ENCODE measurements at regions not wholly inside any gene's neighbourhood (a gene's known extent, or its start where the extent isn't known, plus 50 kb on each side); places are given as distances from the start of the nearest gene placed in this dataset.

GRCh38 chr16:65547772-65548446, 426.0 kb upstream of the CDH11 start:
- TF ChIP-seq CTCF (IDR thresholded peaks at IDR 0.05) = no peak
- no peak for TF ChIP-seq POLR2AphosphoS5 (IDR thresholded peaks at IDR 0.05)
- no peak for TF ChIP-seq EP300 (IDR thresholded peaks at IDR 0.05)
- no peak for TF ChIP-seq POLR2A (IDR thresholded peaks at IDR 0.05; ENCODE audit: low read depth)
- no peak overlapping the region for H3K4me3 ChIP-seq
- H3K27me3 ChIP-seq = no peaks in the 10 kb centered on the region
- peaks cover 0 to 3% (median 0%) of the 10 kb centered on the region in 4 donors for H3K4me1 ChIP-seq
- intact Hi-C loops (cut with DNase I) = no loop called here
- DNase-seq (ENCODE audit: extremely low spot score) = no peak
- WGBS = 68% methylated on average over 7 of the region's 7 CpGs
- H3K9me3 ChIP-seq = peaks cover 0 to 10% (median 5%) of the 10 kb centered on the region in 4 donors
- no peaks in the 10 kb centered on the region for H3K36me3 ChIP-seq
- H3K27ac ChIP-seq (replicated peaks in 1 of 4) = no peak overlapping the region

GRCh38 chr16:65546353-65546791, 424.5 kb upstream of the CDH11 start:
- intact Hi-C loops (cut with DNase I) = no loop called here
- Histone ChIP-seq H3K36me3 (no peaks in the 10 kb centered on the region), H3K4me1 (peaks cover 0 to 3% (median 0%) of the 10 kb centered on the region in 4 donors), H3K9me3 (peaks cover 0 to 10% (median 5%) of the 10 kb centered on the region in 4 donors), H3K27me3 (no peaks in the 10 kb centered on the region), H3K4me3 (no peak overlapping the region), H3K27ac (replicated peaks in 1 of 4) (no peak overlapping the region)
- TF ChIP-seq CTCF (IDR thresholded peaks at IDR 0.05) (no peak), POLR2A (IDR thresholded peaks at IDR 0.05; ENCODE audit: low read depth) (no peak), EP300 (IDR thresholded peaks at IDR 0.05) (no peak), POLR2AphosphoS5 (IDR thresholded peaks at IDR 0.05) (no peak)
- no peak for DNase-seq (ENCODE audit: extremely low spot score)
- WGBS = 16% methylated on average over 3 of the region's 3 CpGs

GRCh38 chr16:65545413-65545956, 423.6 kb upstream of the CDH11 start:
- no peak for DNase-seq (ENCODE audit: extremely low spot score)
- peaks cover 0 to 2% (median 0%) of the 10 kb centered on the region in 4 donors for H3K9me3 ChIP-seq
- no peak overlapping the region for H3K4me3 ChIP-seq
- intact Hi-C loops (cut with DNase I) = no loop called here
- no peak overlapping the region for H3K27ac ChIP-seq (replicated peaks in 1 of 4)
- no peaks in the 10 kb centered on the region for H3K36me3 ChIP-seq
- 75% methylated on average over 2 of the region's 2 CpGs for WGBS
- H3K4me1 ChIP-seq = peaks cover 0 to 3% (median 0%) of the 10 kb centered on the region in 4 donors
- no peaks in the 10 kb centered on the region for H3K27me3 ChIP-seq
- TF ChIP-seq POLR2AphosphoS5 (IDR thresholded peaks at IDR 0.05) (no peak), EP300 (IDR thresholded peaks at IDR 0.05) (no peak), CTCF (IDR thresholded peaks at IDR 0.05) (no peak), POLR2A (IDR thresholded peaks at IDR 0.05; ENCODE audit: low read depth) (no peak)

- H3K4me3 ChIP-seq = no peak overlapping the region
- no peak for TF ChIP-seq CTCF (IDR thresholded peaks at IDR 0.05)
- TF ChIP-seq EP300 (IDR thresholded peaks at IDR 0.05) = no peak
- TF ChIP-seq POLR2AphosphoS5 (IDR thresholded peaks at IDR 0.05) = no peak
- TF ChIP-seq POLR2A (IDR thresholded peaks at IDR 0.05; ENCODE audit: low read depth) = no peak
- no peak overlapping the region for H3K27ac ChIP-seq (replicated peaks in 1 of 4)
- H3K27me3 ChIP-seq = no peaks in the 10 kb centered on the region
- intact Hi-C loops (cut with DNase I) = no loop called here
- no peak for DNase-seq (ENCODE audit: extremely low spot score)
- no peaks in the 10 kb centered on the region for H3K9me3 ChIP-seq
- no peaks in the 10 kb centered on the region for H3K4me1 ChIP-seq
- H3K36me3 ChIP-seq = no peaks in the 10 kb centered on the region
- WGBS = 90% methylated on average over 5 of the region's 5 CpGs
These were observed 422.2 kb upstream of the CDH11 start for GRCh38 chr16:65543781-65544740.
